RWPE2 (cell line): ENCODE measurements at regions not wholly inside any gene's neighbourhood (a gene's known extent, or its start where the extent isn't known, plus 50 kb on each side); places are given as distances from the start of the nearest gene placed in this dataset.

Experiments used
- ATAC-seq: fragments of 200-7000 bp; cut with Tn5 transposase; 3 replicates; pipeline ENCODE4 v1.9.1; 2021; ENCODE audit warnings: low read depth
- DNase-seq: peaks from one replicate; pipeline ENCODE4 v3.0.0-alpha.2; 2020; ENCODE audit warnings: low spot score
- H3K27ac ChIP-seq: fragments of 450-650 bp; 2 replicates; pipeline ENCODE4 v1.5.1; 2017; ENCODE audit warnings: mild to moderate bottlenecking; ENCODE audit not compliant: poor library complexity, severe bottlenecking
- H3K27me3 ChIP-seq: fragments of 250-450 bp; sonication (Bioruptor Pico); 2 replicates; pipeline ENCODE4 v1.5.1; 2021; ENCODE audit warnings: mild to moderate bottlenecking, moderate library complexity; ENCODE audit not compliant: insufficient read depth, poor library complexity, severe bottlenecking
- H3K36me3 ChIP-seq: fragments of 250-450 bp; sonication (Bioruptor Pico); 2 replicates; pipeline ENCODE4 v1.5.1; 2020; ENCODE audit warnings: low read depth, mild to moderate bottlenecking, moderate library complexity
- H3K4me1 ChIP-seq: fragments of 250-450 bp; sonication (Bioruptor Pico); 2 replicates; pipeline ENCODE4 v1.5.1; 2021; ENCODE audit warnings: mild to moderate bottlenecking, moderate library complexity; ENCODE audit not compliant: insufficient read depth, poor library complexity, severe bottlenecking
- H3K4me3 ChIP-seq: fragments of 250-450 bp; sonication (Bioruptor Pico); 2 replicates; pipeline ENCODE4 v1.5.1; 2021; ENCODE audit warnings: mild to moderate bottlenecking, moderate library complexity; ENCODE audit not compliant: severe bottlenecking
- H3K9me3 ChIP-seq: fragments of 250-450 bp; sonication (Bioruptor Pico); 2 replicates; pipeline ENCODE4 v1.5.1; 2021; ENCODE audit warnings: mild to moderate bottlenecking, moderate library complexity; ENCODE audit not compliant: severe bottlenecking
- TF ChIP-seq, protein P1 (sequence below): fragments of 450-650 bp; IDR thresholded peaks from one replicate; pipeline ENCODE4 v1.5.1; 2017; ENCODE audit warnings: mild to moderate bottlenecking, moderate library complexity; ENCODE audit not compliant: poor library complexity, severe bottlenecking

DNA sequence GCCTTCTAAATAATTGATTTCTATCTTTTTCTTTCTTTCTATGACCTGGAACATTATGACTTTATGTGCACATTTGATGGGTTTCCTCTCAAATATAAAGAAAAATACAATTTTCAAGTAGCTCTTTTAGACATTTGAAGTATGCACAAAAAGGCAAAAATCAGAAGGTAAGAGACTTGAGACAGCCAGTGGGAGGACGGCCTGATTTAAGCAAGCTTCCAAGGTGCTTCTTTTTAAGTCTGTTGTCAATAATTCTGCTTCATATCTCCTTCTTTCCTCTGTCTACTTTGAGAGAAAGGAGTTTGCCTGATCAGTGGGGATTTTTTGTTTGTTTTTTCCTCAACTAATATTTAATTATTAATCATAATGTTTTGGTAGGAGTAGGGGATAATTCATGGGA lies 188.2 kb upstream of the ARHGAP20 start:
- Histone ChIP-seq H3K4me3 (no peak overlapping the region), H3K4me1 (no peaks in the 10 kb centered on the region), H3K9me3 (no peaks in the 10 kb centered on the region), H3K27me3 (no peaks in the 10 kb centered on the region), H3K27ac (no peak overlapping the region), H3K36me3 (no peaks in the 10 kb centered on the region)
- TF ChIP-seq, protein P1, sequence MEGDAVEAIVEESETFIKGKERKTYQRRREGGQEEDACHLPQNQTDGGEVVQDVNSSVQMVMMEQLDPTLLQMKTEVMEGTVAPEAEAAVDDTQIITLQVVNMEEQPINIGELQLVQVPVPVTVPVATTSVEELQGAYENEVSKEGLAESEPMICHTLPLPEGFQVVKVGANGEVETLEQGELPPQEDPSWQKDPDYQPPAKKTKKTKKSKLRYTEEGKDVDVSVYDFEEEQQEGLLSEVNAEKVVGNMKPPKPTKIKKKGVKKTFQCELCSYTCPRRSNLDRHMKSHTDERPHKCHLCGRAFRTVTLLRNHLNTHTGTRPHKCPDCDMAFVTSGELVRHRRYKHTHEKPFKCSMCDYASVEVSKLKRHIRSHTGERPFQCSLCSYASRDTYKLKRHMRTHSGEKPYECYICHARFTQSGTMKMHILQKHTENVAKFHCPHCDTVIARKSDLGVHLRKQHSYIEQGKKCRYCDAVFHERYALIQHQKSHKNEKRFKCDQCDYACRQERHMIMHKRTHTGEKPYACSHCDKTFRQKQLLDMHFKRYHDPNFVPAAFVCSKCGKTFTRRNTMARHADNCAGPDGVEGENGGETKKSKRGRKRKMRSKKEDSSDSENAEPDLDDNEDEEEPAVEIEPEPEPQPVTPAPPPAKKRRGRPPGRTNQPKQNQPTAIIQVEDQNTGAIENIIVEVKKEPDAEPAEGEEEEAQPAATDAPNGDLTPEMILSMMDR: no peak
- DNase-seq (no peak), ATAC-seq (no peak)

DNA sequence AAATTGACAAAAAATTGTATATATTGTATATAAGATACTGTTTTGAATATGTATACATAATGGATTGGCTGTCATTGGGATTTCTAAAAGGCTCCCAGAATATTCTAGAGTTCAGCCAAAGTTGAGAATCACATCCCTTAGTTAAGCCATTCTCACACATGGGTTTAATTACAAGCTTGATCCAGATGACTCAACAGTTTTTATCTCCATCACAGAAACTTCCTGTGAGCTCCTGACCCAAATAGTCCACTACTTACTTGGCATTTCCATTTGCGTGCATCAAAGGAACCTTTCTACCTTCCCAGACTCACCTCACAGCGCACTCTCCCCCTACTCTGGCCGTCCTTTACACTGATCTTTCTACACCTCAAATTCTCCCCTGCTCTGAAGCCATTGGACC lies 184.8 kb upstream of the ARHGAP20 start:
- TF ChIP-seq, protein P1: no peak
- Histone ChIP-seq H3K27me3 (peaks cover 6% of the 10 kb centered on the region), H3K27ac (no peak overlapping the region), H3K9me3 (no peaks in the 10 kb centered on the region), H3K36me3 (no peaks in the 10 kb centered on the region), H3K4me3 (no peak overlapping the region), H3K4me1 (no peaks in the 10 kb centered on the region)
- ATAC-seq (no peak), DNase-seq (no peak)

DNA sequence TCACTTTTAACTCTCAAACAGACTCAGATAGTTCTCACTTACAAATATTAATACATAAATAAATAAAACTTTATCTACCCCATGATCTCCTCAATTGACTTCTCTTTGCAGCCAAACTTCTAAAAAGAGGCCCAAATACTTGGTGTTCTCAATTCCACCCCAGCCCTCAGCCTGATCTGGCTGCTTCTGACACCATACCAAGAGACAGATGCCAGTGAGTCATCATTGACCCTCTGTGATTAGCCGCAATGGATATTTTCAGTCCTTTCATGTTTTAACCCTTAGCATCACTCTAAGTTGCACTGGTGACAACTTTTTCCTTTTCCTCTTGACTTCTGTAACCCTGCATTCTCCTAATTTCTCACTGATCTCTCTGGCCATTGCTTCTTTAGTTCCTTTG lies 184.1 kb upstream of the ARHGAP20 start:
- TF ChIP-seq, protein P1: no peak
- no peak for ATAC-seq
- no peak overlapping the region for H3K4me3 ChIP-seq
- H3K9me3 ChIP-seq: no peaks in the 10 kb centered on the region
- H3K27ac ChIP-seq: no peak overlapping the region
- no peak for DNase-seq
- H3K27me3 ChIP-seq: peaks cover 6% of the 10 kb centered on the region
- H3K4me1 ChIP-seq: no peaks in the 10 kb centered on the region
- H3K36me3 ChIP-seq: no peaks in the 10 kb centered on the region

DNA sequence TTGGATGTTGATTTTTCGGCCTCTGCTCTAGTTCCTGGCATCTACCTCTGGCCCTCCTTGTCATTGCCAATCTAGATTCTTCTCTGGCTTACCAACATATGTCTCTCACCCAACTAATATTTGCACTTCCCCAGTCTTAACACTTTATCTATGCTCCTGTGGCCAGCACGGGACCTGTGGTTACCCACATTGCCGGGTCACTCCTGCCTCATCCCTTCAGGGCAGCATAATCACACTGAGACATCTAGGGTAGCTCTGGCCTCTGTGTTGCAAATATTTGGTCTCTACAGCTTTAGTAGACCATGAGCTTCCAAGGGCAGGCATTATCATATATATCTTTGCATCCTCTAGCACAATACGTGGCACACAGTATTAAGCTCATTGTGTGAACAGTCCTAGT lies 182.0 kb upstream of the ARHGAP20 start:
- Histone ChIP-seq H3K4me3 (no peak overlapping the region), H3K4me1 (no peaks in the 10 kb centered on the region), H3K36me3 (no peaks in the 10 kb centered on the region), H3K27me3 (peaks cover 6% of the 10 kb centered on the region), H3K27ac (no peak overlapping the region), H3K9me3 (no peaks in the 10 kb centered on the region)
- ATAC-seq (no peak), DNase-seq (no peak)
- TF ChIP-seq, protein P1: no peak

DNA sequence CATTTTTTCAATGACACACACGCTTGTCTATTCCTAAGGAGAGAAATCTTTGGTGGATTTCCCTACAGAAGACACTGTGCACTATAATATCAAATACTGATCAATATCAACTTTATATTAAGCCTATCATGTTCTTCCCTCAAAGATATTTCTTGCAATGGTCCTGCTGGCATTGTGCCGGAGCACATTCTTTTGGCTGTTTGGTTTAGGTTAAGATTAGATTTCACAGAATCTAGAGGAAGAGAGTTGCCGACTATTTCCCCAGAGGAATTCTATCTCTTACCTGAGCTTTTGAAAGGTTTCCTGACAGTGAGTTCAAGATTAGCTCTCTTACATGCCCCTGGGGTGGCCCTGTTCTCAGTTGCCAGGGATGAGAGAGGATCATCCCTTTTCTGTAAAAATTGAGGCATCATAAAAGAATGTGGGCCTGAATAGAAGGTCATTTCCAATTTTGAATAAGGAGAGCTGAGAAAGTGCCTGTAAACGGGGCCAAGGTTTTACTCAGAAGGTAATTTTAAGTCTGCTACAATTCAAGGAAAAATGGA lies 180.6 kb upstream of the ARHGAP20 start:
- no peak overlapping the region for H3K4me3 ChIP-seq
- DNase-seq (no peak), ATAC-seq (no peak)
- no peaks in the 10 kb centered on the region for H3K9me3 ChIP-seq
- TF ChIP-seq, protein P1: no peak
- no peaks in the 10 kb centered on the region for H3K4me1 ChIP-seq
- no peak overlapping the region for H3K27ac ChIP-seq
- H3K27me3 ChIP-seq: peaks cover 6% of the 10 kb centered on the region
- no peaks in the 10 kb centered on the region for H3K36me3 ChIP-seq
